H9 (cell line): ENCODE measurements at regions not wholly inside any gene's neighbourhood (a gene's known extent, or its start where the extent isn't known, plus 50 kb on each side); places are given as distances from the start of the nearest gene placed in this dataset.

Experiments used
- DNase-seq: peaks from one replicate; pipeline ENCODE4 v3.0.0-alpha.2; 2017
- H2AFZ ChIP-seq: one replicate; pipeline ENCODE4 v1.6.1; 2013; ENCODE audit warnings: mild to moderate bottlenecking, low read length, control low read depth, moderate library complexity
- H2AK5ac ChIP-seq: 2 replicates; pipeline ENCODE4 v1.6.1; 2013; ENCODE audit warnings: low read length, control low read depth, mixed read lengths; ENCODE audit not compliant: insufficient read length
- H2BK120ac ChIP-seq: one replicate; pipeline ENCODE4 v1.6.1; 2013; ENCODE audit warnings: low read depth, mild to moderate bottlenecking, low read length, control low read depth, inconsistent platforms; ENCODE audit not compliant: poor library complexity, severe bottlenecking
- H2BK12ac ChIP-seq: 2 replicates; pipeline ENCODE4 v1.6.1; 2013; ENCODE audit warnings: low read length, control low read depth, mixed read lengths, low read depth; ENCODE audit not compliant: insufficient read length
- H2BK15ac ChIP-seq: 2 replicates; pipeline ENCODE4 v1.6.1; 2013; ENCODE audit warnings: low read depth, low read length, control low read depth
- H2BK20ac ChIP-seq: one replicate; pipeline ENCODE4 v1.6.1; 2013; ENCODE audit warnings: low read depth, mild to moderate bottlenecking, low read length, control low read depth, inconsistent platforms; ENCODE audit not compliant: poor library complexity, severe bottlenecking
- H2BK5ac ChIP-seq: 2 replicates; pipeline ENCODE4 v1.6.1; 2013; ENCODE audit warnings: low read length, control low read depth, mixed read lengths; ENCODE audit not compliant: insufficient read length
- H3K14ac ChIP-seq: 2 replicates; pipeline ENCODE4 v1.6.1; 2013; ENCODE audit warnings: low read length, control low read depth; ENCODE audit not compliant: insufficient read depth
- H3K18ac ChIP-seq: 2 replicates; pipeline ENCODE4 v1.6.1; 2013; ENCODE audit warnings: low read depth, mild to moderate bottlenecking, mixed read lengths, low read length, control low read depth; ENCODE audit not compliant: insufficient read length
- H3K23ac ChIP-seq: 2 replicates; pipeline ENCODE4 v1.6.1; 2013; ENCODE audit warnings: low read length, control low read depth, mixed read lengths, low read depth; ENCODE audit not compliant: insufficient read length
- H3K23me2 ChIP-seq: 2 replicates; pipeline ENCODE4 v1.6.1; 2013; ENCODE audit warnings: low read depth, mild to moderate bottlenecking, mixed read lengths, low read length, control low read depth; ENCODE audit not compliant: insufficient read length, poor library complexity, severe bottlenecking
- H3K27ac ChIP-seq: 2 replicates; pipeline ENCODE4 v1.5.1; 2013; ENCODE audit warnings: low read length, control low read depth, mixed read lengths, low read depth; ENCODE audit not compliant: insufficient read length
- H3K27me3 ChIP-seq: 2 replicates; pipeline ENCODE4 v1.6.1; 2013; ENCODE audit warnings: low read length, control low read depth, inconsistent platforms; ENCODE audit not compliant: insufficient read depth
- H3K4ac ChIP-seq: 2 replicates; pipeline ENCODE4 v1.6.1; 2013; ENCODE audit warnings: low read depth, mild to moderate bottlenecking, control low read depth, inconsistent platforms, low read length, moderate library complexity
- H3K4me1 ChIP-seq: 2 replicates; pipeline ENCODE4 v1.6.1; 2013; ENCODE audit warnings: low read length, control low read depth, inconsistent platforms; ENCODE audit not compliant: insufficient read depth
- H3K4me2 ChIP-seq: 2 replicates; pipeline ENCODE4 v1.6.1; 2013; ENCODE audit warnings: low read length, control low read depth, mixed read lengths; ENCODE audit not compliant: insufficient read length, insufficient read depth
- H3K56ac ChIP-seq: 2 replicates; pipeline ENCODE4 v1.6.1; 2013; ENCODE audit warnings: low read depth, mild to moderate bottlenecking, mixed read lengths, low read length, control low read depth; ENCODE audit not compliant: insufficient read length
- H3K79me1 ChIP-seq: 2 replicates; pipeline ENCODE4 v1.6.1; 2013; ENCODE audit warnings: low read depth, mild to moderate bottlenecking, moderate library complexity, low read length, control low read depth, inconsistent platforms; ENCODE audit not compliant: insufficient read depth, poor library complexity, severe bottlenecking
- H3K79me2 ChIP-seq: 2 replicates; pipeline ENCODE4 v1.6.1; 2013; ENCODE audit warnings: low read length, control low read depth, inconsistent platforms; ENCODE audit not compliant: insufficient read depth
- H3K9ac ChIP-seq: 2 replicates; pipeline ENCODE4 v1.6.1; 2013; ENCODE audit warnings: low read length, control low read depth, mixed read lengths; ENCODE audit not compliant: insufficient read length; ENCODE audit errors: extremely low read depth
- H3K9me3 ChIP-seq: one replicate; pipeline ENCODE4 v1.6.1; 2013; ENCODE audit warnings: low read depth, low read length, inconsistent platforms; ENCODE audit not compliant: control insufficient read depth
- H3T11ph ChIP-seq: one replicate; pipeline ENCODE4 v1.6.1; 2013; ENCODE audit warnings: mild to moderate bottlenecking, low read length, control low read depth, inconsistent platforms
- H4K20me1 ChIP-seq: one replicate; pipeline ENCODE4 v1.6.1; 2013; ENCODE audit not compliant: control insufficient read depth, insufficient read length, insufficient read depth
- H4K5ac ChIP-seq: 2 replicates; pipeline ENCODE4 v1.6.1; 2013; ENCODE audit warnings: low read depth, mild to moderate bottlenecking, mixed read lengths, low read length, control low read depth; ENCODE audit not compliant: insufficient read length
- H4K8ac ChIP-seq: replicated peaks from 2 replicates; pipeline ENCODE4 v1.6.1; 2013; ENCODE audit warnings: low read length, control low read depth, mixed read lengths, low read depth; ENCODE audit not compliant: insufficient read length
- H4K91ac ChIP-seq: 2 replicates; pipeline ENCODE4 v1.6.1; 2013; ENCODE audit warnings: low read depth, mild to moderate bottlenecking, moderate library complexity, mixed read lengths, low read length, control low read depth; ENCODE audit not compliant: insufficient read length
- H3K27ac Mint-ChIP-seq, 3 experiments: 2 replicates in 2 of 3; 3 replicates in 1 of 3; pipeline ENCODE4 v1.8.0; 2020 to 2021; ENCODE audit warnings: mixed read lengths in 3 of 3, mild to moderate bottlenecking in 1 of 3, moderate library complexity in 1 of 3
- H3K27me3 Mint-ChIP-seq: 2 replicates; pipeline ENCODE4 v1.8.0; 2021; ENCODE audit warnings: low read depth, mild to moderate bottlenecking, moderate library complexity, mixed read lengths
- H3K36me3 Mint-ChIP-seq, 3 experiments: 2 replicates in 2 of 3; 3 replicates in 1 of 3; pipeline ENCODE4 v1.8.0; 2020 to 2021; ENCODE audit warnings: low read depth in 3 of 3, mixed read lengths in 3 of 3; ENCODE audit not compliant: insufficient read depth in 1 of 3
- H3K4me1 Mint-ChIP-seq, 2 experiments: 2 replicates each; pipeline ENCODE4 v1.8.0; 2020; ENCODE audit warnings: mixed read lengths in 2 of 2
- H3K4me3 Mint-ChIP-seq, 2 experiments: 2 replicates in 1 of 2; 3 replicates in 1 of 2; pipeline ENCODE4 v1.8.0; 2020 to 2021; ENCODE audit warnings: mild to moderate bottlenecking in 2 of 2, mixed read lengths in 2 of 2, moderate library complexity in 1 of 2
- H3K9me3 Mint-ChIP-seq, 2 experiments: 2 replicates in 1 of 2; 3 replicates in 1 of 2; pipeline ENCODE4 v1.8.0; 2020; ENCODE audit warnings: mild to moderate bottlenecking in 2 of 2, mixed read lengths in 2 of 2, moderate library complexity in 1 of 2
- WGBS: extraction: QIAGEN DNeasy Blood & Tissue Kit; methylation state at CpG from one replicate; pipeline ENCODE4 v1.1.7; 2013; ENCODE audit warnings: missing lambda C conversion rate, low lambda C conversion rate, mixed read lengths; ENCODE audit not compliant: insufficient read length; ENCODE audit errors: extremely low coverage; 5-methylcytosine and 5-hydroxymethylcytosine counted together
- TF ChIP-seq, protein P1 (sequence below): fragments of 200-600 bp; sonication (generic); conservative IDR thresholded peaks from 3 replicates; pipeline ENCODE4 v1.8.0; 2021; ENCODE audit warnings: antibody characterized with exemption, mild to moderate bottlenecking

- H3K4me3 Mint-ChIP-seq, result no peak overlapping the region
- H4K8ac ChIP-seq, result no peak overlapping the region
- H3K4me2 ChIP-seq, result no peak overlapping the region
These were observed 498.4 kb downstream of the PDCD6IP start for GRCh38 chr3:34296796-34297195.

More at GRCh38 chr3:34296796-34297195, 498.4 kb downstream of the PDCD6IP start:
- Histone ChIP-seq H2BK120ac (no peak overlapping the region), H4K91ac (no peak overlapping the region), H3K79me1 (no peaks in the 10 kb centered on the region), H3K4me1 (peaks cover 5% of the 10 kb centered on the region; the same call in 1 of the 2 replicates), H3K56ac (no peak overlapping the region), H3K23ac (no peak overlapping the region), H3K27ac (no peak overlapping the region), H3K27me3 (no peaks in the 10 kb centered on the region; the same call in 1 of the 2 replicates), H4K5ac (no peak overlapping the region), H2BK5ac (no peak overlapping the region), H2BK20ac (no peak overlapping the region), H3K23me2 (no peaks in the 10 kb centered on the region), H2AK5ac (no peak overlapping the region), H2BK12ac (no peak overlapping the region), H4K20me1 (no peaks in the 10 kb centered on the region), H3T11ph (no peak overlapping the region), H3K4ac (no peak overlapping the region), H3K9ac (no peak overlapping the region), H3K79me2 (no peaks in the 10 kb centered on the region), H3K18ac (no peak overlapping the region), H2BK15ac (no peak overlapping the region), H3K9me3 (no peaks in the 10 kb centered on the region), H3K14ac (no peak overlapping the region), H2AFZ (no peak overlapping the region)
- no peak overlapping the region for H3K27ac Mint-ChIP-seq
- WGBS, result no CpG with 5 or more reads among the region's 4 CpGs
- TF ChIP-seq, protein P1, sequence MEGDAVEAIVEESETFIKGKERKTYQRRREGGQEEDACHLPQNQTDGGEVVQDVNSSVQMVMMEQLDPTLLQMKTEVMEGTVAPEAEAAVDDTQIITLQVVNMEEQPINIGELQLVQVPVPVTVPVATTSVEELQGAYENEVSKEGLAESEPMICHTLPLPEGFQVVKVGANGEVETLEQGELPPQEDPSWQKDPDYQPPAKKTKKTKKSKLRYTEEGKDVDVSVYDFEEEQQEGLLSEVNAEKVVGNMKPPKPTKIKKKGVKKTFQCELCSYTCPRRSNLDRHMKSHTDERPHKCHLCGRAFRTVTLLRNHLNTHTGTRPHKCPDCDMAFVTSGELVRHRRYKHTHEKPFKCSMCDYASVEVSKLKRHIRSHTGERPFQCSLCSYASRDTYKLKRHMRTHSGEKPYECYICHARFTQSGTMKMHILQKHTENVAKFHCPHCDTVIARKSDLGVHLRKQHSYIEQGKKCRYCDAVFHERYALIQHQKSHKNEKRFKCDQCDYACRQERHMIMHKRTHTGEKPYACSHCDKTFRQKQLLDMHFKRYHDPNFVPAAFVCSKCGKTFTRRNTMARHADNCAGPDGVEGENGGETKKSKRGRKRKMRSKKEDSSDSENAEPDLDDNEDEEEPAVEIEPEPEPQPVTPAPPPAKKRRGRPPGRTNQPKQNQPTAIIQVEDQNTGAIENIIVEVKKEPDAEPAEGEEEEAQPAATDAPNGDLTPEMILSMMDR, result no peak
- no peaks in the 10 kb centered on the region for H3K36me3 Mint-ChIP-seq
- H3K9me3 Mint-ChIP-seq, result no peaks in the 10 kb centered on the region
- peaks cover 27 to 29% of the 10 kb centered on the region in 2 experiments for H3K4me1 Mint-ChIP-seq
- H3K27me3 Mint-ChIP-seq, result peaks cover 17% of the 10 kb centered on the region
- DNase-seq, result no peak
